Astrocyte (in vitro differentiated cells and primary cell): ENCODE measurements at regions not wholly inside any gene's neighbourhood (a gene's known extent, or its start where the extent isn't known, plus 50 kb on each side); places are given as distances from the start of the nearest gene placed in this dataset.

Source experiments
- DNase-seq: peaks from one replicate; pipeline ENCODE4 v3.0.0-alpha.2; 2010; ENCODE audit warnings: low read depth
- FAIRE-seq: peaks from 2 replicates; lab custom pipeline; 2011; peaks lifted over from hg19 to GRCh38; lab: Jason Lieb, UNC
- H2AFZ ChIP-seq: 2 replicates; pipeline ENCODE4 v1.6.0; 2012; ENCODE audit warnings: low read depth, low read length, inconsistent platforms
- H3K27ac ChIP-seq: 2 replicates; pipeline ENCODE4 v1.5.1; 2011; ENCODE audit warnings: low read depth, low read length, inconsistent platforms
- H3K27me3 ChIP-seq: 2 replicates; pipeline ENCODE4 v1.6.0; 2011; ENCODE audit warnings: low read length, inconsistent platforms; ENCODE audit not compliant: insufficient read depth
- H3K36me3 ChIP-seq: 2 replicates; pipeline ENCODE4 v1.5.1; 2011; ENCODE audit warnings: low read length, inconsistent platforms; ENCODE audit not compliant: insufficient read depth
- H3K4me1 ChIP-seq: 2 replicates; pipeline ENCODE4 v1.5.1; 2011; ENCODE audit warnings: low read length, inconsistent platforms; ENCODE audit not compliant: insufficient read depth
- H3K4me2 ChIP-seq: 2 replicates; pipeline ENCODE4 v1.6.0; 2012; ENCODE audit warnings: low read length, inconsistent platforms
- H3K4me3 ChIP-seq: 2 replicates; pipeline ENCODE4 v1.5.1; 2011; ENCODE audit warnings: low read depth, mild to moderate bottlenecking, low read length, inconsistent platforms; ENCODE audit not compliant: insufficient read depth
- H3K79me2 ChIP-seq: 2 replicates; pipeline ENCODE4 v1.6.0; 2012; ENCODE audit warnings: mild to moderate bottlenecking, low read length, inconsistent platforms; ENCODE audit not compliant: insufficient read depth
- H3K9ac ChIP-seq: 2 replicates; pipeline ENCODE4 v1.6.0; 2012; ENCODE audit warnings: mild to moderate bottlenecking, low read length, inconsistent platforms
- H3K9me3 ChIP-seq: 2 replicates; pipeline ENCODE4 v1.5.1; 2012; ENCODE audit warnings: low read depth, mild to moderate bottlenecking, low read length, inconsistent platforms; ENCODE audit not compliant: insufficient read depth
- H4K20me1 ChIP-seq: 2 replicates; pipeline ENCODE4 v1.6.0; 2012; ENCODE audit warnings: low read length, inconsistent platforms; ENCODE audit not compliant: insufficient read depth
- H3K27ac Mint-ChIP-seq: one replicate; pipeline ENCODE4 v1.8.0; 2021; ENCODE audit warnings: mild to moderate bottlenecking, mixed read lengths; ENCODE audit not compliant: unreplicated experiment
- H3K27me3 Mint-ChIP-seq: one replicate; pipeline ENCODE4 v1.8.0; 2021; ENCODE audit warnings: low read depth, mixed read lengths; ENCODE audit not compliant: unreplicated experiment
- H3K36me3 Mint-ChIP-seq: one replicate; pipeline ENCODE4 v1.8.0; 2021; ENCODE audit warnings: low read depth, mixed read lengths; ENCODE audit not compliant: unreplicated experiment
- H3K4me1 Mint-ChIP-seq: one replicate; pipeline ENCODE4 v1.8.0; 2021; ENCODE audit warnings: low read depth, mixed read lengths; ENCODE audit not compliant: unreplicated experiment
- H3K4me3 Mint-ChIP-seq: one replicate; pipeline ENCODE4 v1.8.0; 2021; ENCODE audit warnings: mild to moderate bottlenecking, moderate library complexity, mixed read lengths; ENCODE audit not compliant: unreplicated experiment
- H3K9me3 Mint-ChIP-seq: one replicate; pipeline ENCODE4 v1.8.0; 2021; ENCODE audit warnings: mild to moderate bottlenecking, mixed read lengths; ENCODE audit not compliant: unreplicated experiment
- EZH2 ChIP-seq: IDR thresholded peaks from 2 replicates; pipeline ENCODE4 v1.6.1; 2012; ENCODE audit warnings: mild to moderate bottlenecking, low read length, inconsistent platforms; ENCODE audit not compliant: insufficient read depth
- TF ChIP-seq, protein P1 (sequence below): IDR thresholded peaks from 2 replicates; pipeline ENCODE4 v1.5.1; 2011; ENCODE audit warnings: low read depth, mild to moderate bottlenecking, inconsistent platforms, low read length, moderate library complexity; ENCODE audit not compliant: insufficient read depth

DNA sequence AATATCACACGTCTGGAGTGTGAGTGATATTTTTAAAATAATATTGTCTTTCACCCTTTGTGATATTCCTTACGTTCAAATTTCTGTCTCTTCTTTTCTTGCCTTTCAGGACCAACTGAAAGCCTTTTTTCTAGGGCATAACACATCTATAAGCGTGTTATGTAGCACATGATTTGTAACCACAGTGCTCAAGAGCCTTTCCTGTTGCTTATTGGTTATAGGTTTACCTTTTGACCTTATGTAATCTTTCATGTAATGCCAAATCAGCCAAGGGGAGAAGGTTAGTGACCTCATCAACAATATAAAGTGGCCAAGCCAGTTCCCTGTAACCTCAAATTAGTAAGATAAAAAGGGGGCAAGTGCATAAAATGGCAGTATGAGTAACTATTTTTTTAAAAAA, 480.2 kb downstream of the AMY1C start:
- Histone ChIP-seq H4K20me1 (no peaks in the 10 kb centered on the region), H3K36me3 (no peaks in the 10 kb centered on the region), H3K9ac (no peak overlapping the region), H2AFZ (no peak overlapping the region), H3K4me2 (no peak overlapping the region), H3K9me3 (no peaks in the 10 kb centered on the region), H3K79me2 (no peaks in the 10 kb centered on the region), H3K27ac (no peak overlapping the region), H3K4me1 (no peaks in the 10 kb centered on the region), H3K27me3 (no peaks in the 10 kb centered on the region), H3K4me3 (no peak overlapping the region)
- H3K27ac Mint-ChIP-seq = no peak overlapping the region
- no peak for DNase-seq
- H3K4me1 Mint-ChIP-seq = no peaks in the 10 kb centered on the region
- no peaks in the 10 kb centered on the region for H3K9me3 Mint-ChIP-seq
- H3K36me3 Mint-ChIP-seq = no peaks in the 10 kb centered on the region
- no peak for FAIRE-seq
- TF ChIP-seq, protein P1, sequence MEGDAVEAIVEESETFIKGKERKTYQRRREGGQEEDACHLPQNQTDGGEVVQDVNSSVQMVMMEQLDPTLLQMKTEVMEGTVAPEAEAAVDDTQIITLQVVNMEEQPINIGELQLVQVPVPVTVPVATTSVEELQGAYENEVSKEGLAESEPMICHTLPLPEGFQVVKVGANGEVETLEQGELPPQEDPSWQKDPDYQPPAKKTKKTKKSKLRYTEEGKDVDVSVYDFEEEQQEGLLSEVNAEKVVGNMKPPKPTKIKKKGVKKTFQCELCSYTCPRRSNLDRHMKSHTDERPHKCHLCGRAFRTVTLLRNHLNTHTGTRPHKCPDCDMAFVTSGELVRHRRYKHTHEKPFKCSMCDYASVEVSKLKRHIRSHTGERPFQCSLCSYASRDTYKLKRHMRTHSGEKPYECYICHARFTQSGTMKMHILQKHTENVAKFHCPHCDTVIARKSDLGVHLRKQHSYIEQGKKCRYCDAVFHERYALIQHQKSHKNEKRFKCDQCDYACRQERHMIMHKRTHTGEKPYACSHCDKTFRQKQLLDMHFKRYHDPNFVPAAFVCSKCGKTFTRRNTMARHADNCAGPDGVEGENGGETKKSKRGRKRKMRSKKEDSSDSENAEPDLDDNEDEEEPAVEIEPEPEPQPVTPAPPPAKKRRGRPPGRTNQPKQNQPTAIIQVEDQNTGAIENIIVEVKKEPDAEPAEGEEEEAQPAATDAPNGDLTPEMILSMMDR = no peak
- TF ChIP-seq EZH2 = no peak
- H3K4me3 Mint-ChIP-seq = no peak overlapping the region
- H3K27me3 Mint-ChIP-seq = no peaks in the 10 kb centered on the region

DNA sequence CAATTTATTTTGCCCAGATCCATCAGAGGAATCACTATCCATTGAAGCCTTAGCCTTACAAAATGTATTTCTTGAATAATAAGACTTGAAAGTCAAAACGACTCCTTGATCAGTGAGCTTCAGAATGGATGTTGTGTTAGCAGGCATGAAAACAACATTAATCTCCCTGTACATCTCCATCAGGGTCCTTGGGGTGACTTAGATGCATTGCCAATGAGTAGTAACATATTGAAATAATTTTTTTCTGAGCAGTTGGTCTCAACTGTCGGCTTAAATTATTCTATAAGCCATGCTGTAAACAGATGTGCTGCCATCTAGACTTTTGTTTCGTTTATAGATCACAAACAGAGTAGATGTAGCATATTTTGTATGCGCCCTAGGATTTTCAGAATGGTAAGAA, 482.0 kb downstream of the AMY1C start:
- Histone ChIP-seq H3K27me3 (no peaks in the 10 kb centered on the region), H3K9ac (no peak overlapping the region), H3K4me1 (no peaks in the 10 kb centered on the region), H4K20me1 (no peaks in the 10 kb centered on the region), H3K4me2 (no peak overlapping the region), H3K36me3 (no peaks in the 10 kb centered on the region), H2AFZ (no peak overlapping the region), H3K27ac (no peak overlapping the region), H3K79me2 (no peaks in the 10 kb centered on the region), H3K9me3 (no peaks in the 10 kb centered on the region), H3K4me3 (no peak overlapping the region)
- Mint-ChIP-seq H3K27me3 (no peaks in the 10 kb centered on the region), H3K36me3 (no peaks in the 10 kb centered on the region), H3K27ac (no peak overlapping the region), H3K4me3 (no peak overlapping the region), H3K9me3 (no peaks in the 10 kb centered on the region), H3K4me1 (no peaks in the 10 kb centered on the region)
- no peak for DNase-seq
- FAIRE-seq = no peak
- TF ChIP-seq EZH2 = no peak
- TF ChIP-seq, protein P1 = no peak

DNA sequence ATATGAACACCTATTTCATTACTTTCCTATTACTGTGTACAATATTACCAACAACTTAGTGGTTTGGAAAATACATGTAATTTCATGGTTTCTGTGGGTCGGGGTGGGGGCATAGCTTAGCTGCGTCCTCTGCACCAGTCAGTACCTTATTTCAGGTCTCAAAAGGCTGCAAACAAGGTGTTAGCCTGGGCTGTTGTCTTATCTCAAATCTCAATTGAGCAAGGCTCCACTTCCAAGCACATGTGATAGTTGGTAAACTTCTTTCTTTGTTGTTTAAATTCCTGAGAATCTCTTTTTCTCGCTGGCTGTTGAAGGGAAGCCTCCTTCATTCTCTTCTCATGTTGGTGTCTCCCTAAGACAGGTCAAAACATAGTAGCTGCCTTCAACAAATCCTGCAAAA, 485.4 kb downstream of the AMY1C start:
- no peak overlapping the region for H3K4me3 Mint-ChIP-seq
- no peak overlapping the region for H3K4me3 ChIP-seq
- no peak for TF ChIP-seq EZH2
- TF ChIP-seq, protein P1 = no peak
- H3K9me3 Mint-ChIP-seq = no peaks in the 10 kb centered on the region
- FAIRE-seq (no peak), DNase-seq (no peak)
- H3K27ac ChIP-seq = no peak overlapping the region
- no peaks in the 10 kb centered on the region for H3K79me2 ChIP-seq
- no peak overlapping the region for H2AFZ ChIP-seq
- H3K27me3 Mint-ChIP-seq = no peaks in the 10 kb centered on the region
- no peaks in the 10 kb centered on the region for H3K4me1 Mint-ChIP-seq
- H3K9me3 ChIP-seq = no peaks in the 10 kb centered on the region
- H3K9ac ChIP-seq = no peak overlapping the region
- H3K36me3 Mint-ChIP-seq = no peaks in the 10 kb centered on the region
- no peaks in the 10 kb centered on the region for H3K4me1 ChIP-seq
- no peak overlapping the region for H3K27ac Mint-ChIP-seq
- no peaks in the 10 kb centered on the region for H3K36me3 ChIP-seq
- H3K4me2 ChIP-seq = no peak overlapping the region
- H4K20me1 ChIP-seq = no peaks in the 10 kb centered on the region
- no peaks in the 10 kb centered on the region for H3K27me3 ChIP-seq
